H1 (cell line): ENCODE measurements at regions not wholly inside any gene's neighbourhood (a gene's known extent, or its start where the extent isn't known, plus 50 kb on each side); places are given as distances from the start of the nearest gene placed in this dataset.

Experiments
- CHD2 ChIP-seq: IDR thresholded peaks from 2 replicates; pipeline ENCODE4 v1.6.1; 2012; ENCODE audit warnings: low read length, improper control_type of control experiment
- SP4 ChIP-seq: IDR thresholded peaks from 2 replicates; pipeline ENCODE4 v1.6.1; 2012; ENCODE audit warnings: low read length, inconsistent platforms
- TCF12 ChIP-seq: IDR thresholded peaks from 2 replicates; pipeline ENCODE4 v1.6.1; 2011; ENCODE audit warnings: low read depth, mild to moderate bottlenecking, low read length

- no peak for TF ChIP-seq SP4
- TF ChIP-seq TCF12: no peak
- TF ChIP-seq CHD2: no peak
These were observed 458.4 kb upstream of the LRRC7 start (continued) for GRCh38 chr1:69109277-69109676.
